ENCODE measurements at regions not wholly inside any gene's neighbourhood (a gene's known extent, or its start where the extent isn't known, plus 50 kb on each side); places are given as distances from the start of the nearest gene placed in this dataset.

DNA sequence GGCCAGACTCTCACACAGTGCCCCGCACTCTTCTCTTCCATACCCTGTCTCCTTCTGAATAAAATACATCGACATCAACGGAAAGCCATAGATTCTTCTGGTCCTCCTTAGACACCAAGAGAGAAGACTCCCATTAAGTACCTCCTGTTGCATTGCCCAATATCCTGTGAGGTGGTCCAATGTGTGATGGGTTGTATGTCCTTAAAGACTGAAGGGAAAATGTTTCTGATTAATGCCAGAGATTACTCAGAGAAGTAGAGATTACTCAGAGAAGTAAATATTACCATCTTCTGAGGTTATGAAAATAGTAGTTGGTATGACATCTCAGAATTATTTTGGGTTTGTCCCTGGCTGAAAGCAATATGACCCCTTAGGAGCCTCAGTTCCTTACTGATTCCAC is 60.8 kb upstream of the GALNT15 start:
- DNase-seq (ENCODE audit: low read depth in 3 of 3): no peak

DNA sequence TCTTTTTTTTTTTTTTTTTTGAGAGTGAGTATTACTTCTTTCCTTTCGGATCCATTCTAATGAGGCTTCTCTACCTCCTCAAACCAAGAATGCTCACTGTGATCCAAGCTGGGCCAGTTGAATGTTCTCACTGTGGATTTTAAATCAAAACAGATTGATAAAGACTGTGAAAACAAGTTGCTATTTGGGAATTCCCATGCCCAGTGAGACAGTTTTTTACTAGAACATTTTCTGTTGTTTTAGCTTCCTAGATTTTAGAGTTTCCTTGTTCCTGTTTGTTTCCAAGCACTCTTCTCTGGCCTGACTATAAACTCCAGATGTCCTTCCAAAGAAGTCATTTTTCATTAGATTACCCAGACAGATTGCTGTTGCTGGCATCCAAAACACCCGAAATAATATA is 60.1 kb upstream of the GALNT15 start:
- no peak for DNase-seq (ENCODE audit: low read depth in 3 of 3)

DNA sequence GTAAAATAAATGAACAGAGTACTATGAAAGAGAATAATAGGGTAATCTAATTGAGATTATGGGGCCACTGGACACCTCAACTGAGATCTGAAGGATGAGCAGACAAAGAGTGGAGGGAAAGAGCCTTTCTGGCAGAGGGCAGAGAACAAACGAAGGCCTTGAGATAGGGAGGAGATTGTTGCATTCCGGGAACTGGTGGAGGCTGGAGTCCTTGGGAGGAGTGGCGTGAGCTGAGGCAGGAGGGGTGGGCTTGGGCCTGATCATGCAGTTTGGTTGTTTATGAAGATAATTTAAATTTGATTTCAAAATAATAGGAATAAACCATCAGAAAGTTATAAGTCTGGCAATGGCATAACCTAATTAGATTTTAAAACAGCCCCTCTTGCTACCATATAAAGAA is 59.5 kb upstream of the GALNT15 start:
- no peak for DNase-seq (ENCODE audit: low read depth in 3 of 3)

DNA sequence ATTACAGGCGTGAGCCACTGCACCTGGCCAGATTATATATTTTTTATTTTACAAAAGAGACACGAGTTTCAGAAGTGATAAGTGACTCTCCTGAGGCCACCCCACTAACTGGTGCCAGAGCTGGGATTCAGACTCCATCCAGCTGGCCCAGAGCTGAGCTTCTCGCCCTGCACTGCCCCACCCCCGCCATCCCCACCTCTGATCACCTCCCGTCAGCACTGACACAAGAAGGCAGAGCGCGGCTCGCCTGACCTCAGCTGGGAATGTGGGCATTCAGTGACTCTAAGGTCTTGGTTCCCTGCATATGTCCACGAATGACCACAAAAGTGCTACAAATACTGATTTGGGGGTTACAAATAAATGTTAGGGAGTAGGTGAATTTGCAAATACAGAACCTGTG is 56.1 kb upstream of the GALNT15 start:
- no peak for DNase-seq (ENCODE audit: low read depth in 3 of 3)

DNA sequence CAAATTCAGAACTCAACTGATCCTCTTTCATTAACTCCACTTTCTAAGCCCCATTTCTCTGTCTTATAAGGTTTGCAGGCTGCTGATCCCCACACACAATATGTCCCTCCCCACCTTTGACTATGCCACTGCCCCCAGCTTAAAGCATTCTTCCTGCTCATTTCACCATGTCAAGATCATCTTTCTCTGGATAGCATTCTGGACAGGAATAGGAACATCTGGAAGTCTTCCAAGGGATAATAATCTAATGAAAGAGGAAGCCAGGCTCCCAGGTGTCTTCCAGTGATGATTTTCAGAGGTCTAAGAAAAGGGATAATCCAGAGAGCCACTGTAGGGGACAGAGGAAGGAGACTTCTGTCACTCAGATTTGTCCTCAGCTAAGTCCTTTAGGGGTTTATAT is 54.6 kb upstream of the GALNT15 start:
- no peak for DNase-seq (ENCODE audit: low read depth in 3 of 3)

DNA sequence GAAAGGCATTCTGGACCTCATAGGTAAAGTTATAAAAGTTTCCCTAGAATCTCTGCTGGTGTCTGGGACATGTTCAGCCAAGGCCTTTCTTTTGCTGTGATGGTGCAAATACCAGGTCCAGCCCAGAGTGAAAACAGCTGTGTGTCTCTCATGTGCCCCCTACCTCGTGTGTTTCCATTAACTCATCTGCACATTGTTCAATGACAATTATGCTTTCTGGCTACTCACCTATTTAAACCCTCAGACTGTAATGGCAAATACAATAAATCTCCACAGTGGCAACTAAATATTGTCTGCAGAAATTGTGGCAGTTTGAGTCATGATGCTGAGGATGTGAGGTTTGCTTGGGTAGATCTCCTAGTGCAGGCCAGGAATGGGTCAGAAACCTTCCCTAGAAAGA is 53.1 kb upstream of the GALNT15 start:
- no peak for DNase-seq (ENCODE audit: low read depth in 3 of 3)

DNA sequence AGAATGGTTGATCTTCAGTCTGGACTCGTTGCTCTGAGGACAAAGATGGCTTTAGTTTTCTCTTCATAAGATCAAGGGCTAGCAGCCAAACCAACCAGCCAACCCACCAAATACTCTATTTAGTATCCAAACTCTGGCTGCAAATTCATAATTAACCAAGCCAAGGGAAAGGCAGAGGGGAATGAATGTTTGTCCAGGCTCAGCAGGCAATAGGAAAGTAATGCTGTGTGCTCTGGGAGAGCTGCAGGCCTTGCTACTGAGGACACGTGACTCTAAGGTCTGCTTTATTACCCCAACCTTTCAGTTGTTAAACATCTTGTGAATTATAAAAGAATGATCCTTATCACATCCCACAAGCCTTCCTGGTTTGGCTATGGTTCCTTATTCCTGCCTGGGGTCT is 52.3 kb upstream of the GALNT15 start:
- no peak for DNase-seq (ENCODE audit: low read depth in 3 of 3)

DNA sequence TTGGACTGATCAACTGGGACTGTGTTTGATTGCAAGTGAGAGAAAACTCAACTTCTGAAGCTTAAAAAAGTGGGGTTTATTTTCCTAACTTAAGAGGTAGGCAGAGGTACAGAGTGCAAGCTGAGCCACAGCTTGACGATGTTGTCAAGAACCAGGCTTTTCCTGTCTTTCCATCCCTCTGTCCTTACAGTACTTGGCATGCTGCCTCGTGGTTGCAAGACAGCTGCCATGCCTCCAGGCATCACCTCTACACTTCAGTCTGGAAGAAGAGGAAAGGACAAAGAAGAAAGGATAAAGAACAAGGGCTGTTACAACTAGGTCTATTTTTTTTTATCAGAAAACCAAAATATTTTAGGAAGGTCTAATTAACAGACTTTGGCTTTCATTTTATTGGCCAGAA is 51.8 kb upstream of the GALNT15 start:
- DNase-seq (ENCODE audit: low read depth in 3 of 3): no peak

DNA sequence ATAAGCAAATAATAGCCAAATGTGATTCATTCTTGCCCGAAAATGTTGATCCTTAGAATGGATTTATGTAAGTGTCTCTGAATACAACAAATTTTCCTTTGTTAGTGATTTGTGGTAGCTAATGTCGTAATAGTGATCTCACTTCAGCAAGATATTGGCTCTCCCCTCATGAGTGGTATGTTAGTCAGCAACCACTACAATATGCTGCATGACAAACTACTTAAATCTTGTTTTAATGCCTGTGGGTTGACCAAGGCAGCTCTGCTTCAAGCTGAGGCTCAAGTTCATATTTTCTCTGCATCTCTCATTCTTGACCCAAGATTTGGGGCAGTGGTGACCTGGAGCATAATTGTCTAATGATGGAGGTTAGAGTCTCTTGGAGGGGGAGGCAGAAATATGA is 49.8 kb upstream of the GALNT15 start:
- no peak for DNase-seq (ENCODE audit: low read depth in 3 of 3)

Measured in stimulated activated CD4-positive, alpha-beta T cell treated with anti-CD3 and anti-CD28 coated beads, TNF-alpha, amount 100 ng/mL, for 4 hours (primary cell).